Stromal cell of bone marrow (primary cell): ENCODE measurements at regions not wholly inside any gene's neighbourhood (a gene's known extent, or its start where the extent isn't known, plus 50 kb on each side); places are given as distances from the start of the nearest gene placed in this dataset.

Experiments
- DNase-seq: peaks from one replicate; pipeline ENCODE4 v3.0.0-alpha.2; 2012; ENCODE audit warnings: low read depth

DNA sequence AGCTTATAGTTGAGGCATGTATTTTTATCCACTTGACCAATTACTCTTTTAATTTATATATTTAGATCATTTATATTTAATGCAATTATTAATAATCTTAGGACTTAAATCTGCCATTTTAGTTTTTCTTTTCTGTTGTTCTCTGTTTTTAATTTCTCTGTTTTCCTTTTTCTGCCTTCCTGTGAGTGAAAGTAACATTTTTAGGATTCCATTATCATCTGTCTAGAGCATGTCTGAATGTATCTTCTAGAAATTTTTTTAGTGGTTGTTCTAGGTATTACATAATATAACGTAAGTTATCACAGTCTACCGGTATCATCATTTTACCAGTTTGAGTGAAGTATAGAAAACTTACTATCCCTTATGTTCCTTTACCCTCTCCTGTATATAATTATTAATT, 197.3 kb downstream of the UNC5CL start:
- no peak for DNase-seq

DNA sequence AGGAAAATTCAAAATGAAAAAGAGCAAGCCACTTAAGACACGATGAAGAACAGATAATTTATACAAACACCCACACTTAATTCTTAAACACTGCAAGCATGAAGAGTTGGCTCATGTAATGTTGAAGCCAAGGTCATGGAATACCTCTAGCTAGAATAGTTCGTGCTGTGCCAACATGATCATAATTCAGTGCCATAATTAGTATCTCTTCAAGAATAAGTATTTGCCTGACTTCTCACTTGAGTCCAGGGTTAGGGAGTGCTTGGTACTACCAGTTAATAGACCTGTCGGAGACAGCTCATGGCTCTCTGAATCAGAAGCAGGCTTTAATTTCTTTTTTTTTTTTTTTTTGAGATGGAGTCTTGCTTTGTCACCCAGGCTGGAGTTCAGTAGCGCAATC, 206.3 kb downstream of the UNC5CL start:
- no peak for DNase-seq

DNA sequence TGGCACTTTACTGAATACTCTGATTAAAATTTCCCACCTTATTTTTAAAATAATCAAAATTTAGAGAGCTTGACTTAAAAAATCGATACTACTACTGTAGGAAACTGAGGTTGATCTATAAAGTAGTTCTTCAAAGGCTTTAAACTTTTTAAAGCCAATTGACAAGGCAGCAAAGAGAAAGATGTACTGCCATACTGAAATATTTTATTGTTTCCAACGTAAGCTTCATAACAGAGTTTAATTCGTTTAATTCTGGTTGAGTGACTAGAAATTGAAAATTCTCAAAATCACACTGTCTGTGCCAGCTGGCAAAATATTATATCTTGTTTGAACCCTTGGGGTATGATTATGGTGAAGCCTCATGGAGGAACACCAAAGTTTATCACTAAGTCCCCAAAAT, 207.6 kb downstream of the UNC5CL start:
- DNase-seq, result no peak

DNA sequence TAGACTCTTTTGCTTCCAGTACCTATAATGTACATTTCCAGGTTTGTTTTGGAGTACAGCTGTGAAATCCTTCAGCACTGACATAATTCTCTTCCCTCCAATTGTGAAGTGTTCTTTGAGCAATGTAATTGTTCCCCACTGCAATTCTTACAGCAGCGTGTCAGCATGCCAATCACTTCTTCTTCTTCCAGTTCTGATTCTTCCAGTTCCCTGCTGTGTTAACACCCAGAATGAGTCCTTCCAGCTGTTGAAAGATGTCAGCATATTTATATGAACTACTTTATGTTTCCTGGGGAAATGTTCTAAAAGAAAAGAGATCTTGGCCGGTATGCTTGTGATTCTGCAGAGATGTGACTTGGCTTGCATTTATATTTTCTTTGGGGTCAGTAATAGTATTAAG, 213.9 kb downstream of the UNC5CL start:
- no peak for DNase-seq

DNA sequence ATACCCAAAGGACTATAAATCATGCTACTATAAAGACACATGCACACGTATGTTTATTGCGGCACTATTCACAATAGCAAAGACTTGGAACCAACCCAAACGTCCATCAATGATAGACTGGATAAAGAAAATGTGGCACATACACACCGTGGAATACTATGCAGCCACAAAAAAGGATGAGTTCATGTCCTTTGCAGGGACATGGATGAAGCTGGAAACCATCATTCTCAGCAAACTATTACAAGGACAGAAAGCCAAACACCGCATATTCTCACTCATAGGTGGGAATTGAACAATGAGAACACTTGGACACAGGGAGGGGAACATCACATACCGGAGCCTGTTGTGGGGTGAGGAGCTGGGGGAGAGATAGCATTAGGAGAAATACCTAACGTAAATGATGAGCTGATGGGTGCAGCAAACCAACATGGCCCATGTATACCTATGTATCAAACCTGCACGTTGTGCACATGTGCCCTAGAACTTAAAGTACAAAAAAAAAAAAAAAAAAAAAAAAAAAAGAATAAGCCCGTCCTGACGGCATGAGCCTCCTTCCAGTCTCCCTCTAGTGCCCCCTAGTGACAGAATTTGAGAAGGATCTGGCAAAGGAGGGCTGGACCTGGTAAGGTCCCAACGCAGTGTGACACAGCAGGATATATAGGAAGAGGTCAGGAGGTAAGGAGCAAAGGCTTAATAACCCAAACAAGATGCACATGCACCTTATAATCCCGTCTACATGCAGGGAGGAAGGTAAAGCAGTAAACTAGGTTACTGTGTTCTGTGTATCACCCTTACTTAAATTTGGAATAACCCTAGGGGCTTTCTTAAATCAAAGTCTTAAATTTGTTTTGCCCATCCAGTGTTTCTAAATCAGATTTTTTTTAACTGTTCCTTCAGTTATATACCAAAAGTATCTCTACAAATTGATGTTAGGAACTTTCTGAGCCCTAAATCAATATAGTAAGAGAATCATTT, 214.8 kb downstream of the UNC5CL start:
- peak; percentile 44 for DNase-seq

DNA sequence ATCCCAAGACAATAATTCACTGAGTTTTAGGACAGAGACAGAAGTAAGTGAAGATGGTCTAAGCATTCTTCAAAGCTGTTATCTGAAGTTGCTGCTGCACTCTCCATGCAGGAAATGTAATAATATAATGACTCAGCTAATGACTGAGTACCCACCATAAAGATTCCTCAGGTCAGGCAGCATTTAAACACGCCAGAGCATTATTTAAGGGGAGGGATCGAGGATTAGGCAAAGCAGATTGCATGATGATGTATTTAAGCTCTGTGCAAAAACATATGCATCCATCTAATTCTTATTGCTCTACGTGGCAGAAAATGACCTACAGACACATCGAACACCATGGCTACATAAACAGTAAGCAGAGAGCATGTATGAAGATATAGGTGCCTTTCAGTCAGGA, 216.4 kb downstream of the UNC5CL start:
- no peak for DNase-seq

DNA sequence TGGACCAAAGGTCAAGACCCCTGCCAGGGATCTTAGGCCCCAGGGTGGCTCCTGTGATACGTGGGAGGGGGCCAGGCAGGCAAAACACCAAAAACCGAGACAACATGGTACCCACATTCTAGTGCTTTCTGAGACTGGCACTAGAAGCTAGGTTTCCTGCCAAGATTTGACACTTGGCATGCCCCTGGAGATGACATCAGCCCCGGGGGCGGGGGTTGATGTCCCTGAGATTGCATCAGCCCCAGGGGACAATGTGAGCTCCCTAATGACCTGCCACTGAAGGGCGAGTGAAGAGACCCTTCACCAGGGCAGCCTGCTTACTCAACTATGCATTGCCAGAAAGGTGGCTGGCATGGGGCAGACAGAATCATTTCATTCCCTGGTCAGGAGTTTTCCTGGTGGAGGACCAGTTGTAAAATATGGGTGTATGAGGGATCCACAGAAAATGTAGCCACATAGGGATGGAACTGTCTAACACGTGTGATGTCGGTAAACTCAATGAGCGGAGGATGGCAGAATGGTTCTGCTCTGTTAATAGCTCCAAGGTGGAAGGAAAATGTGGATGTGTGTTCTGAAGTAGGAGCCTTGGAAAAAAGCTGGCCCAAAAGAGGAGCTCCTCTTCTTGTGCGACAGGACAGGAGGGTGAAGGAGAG, 219.7 kb downstream of the UNC5CL start:
- no peak for DNase-seq

DNA sequence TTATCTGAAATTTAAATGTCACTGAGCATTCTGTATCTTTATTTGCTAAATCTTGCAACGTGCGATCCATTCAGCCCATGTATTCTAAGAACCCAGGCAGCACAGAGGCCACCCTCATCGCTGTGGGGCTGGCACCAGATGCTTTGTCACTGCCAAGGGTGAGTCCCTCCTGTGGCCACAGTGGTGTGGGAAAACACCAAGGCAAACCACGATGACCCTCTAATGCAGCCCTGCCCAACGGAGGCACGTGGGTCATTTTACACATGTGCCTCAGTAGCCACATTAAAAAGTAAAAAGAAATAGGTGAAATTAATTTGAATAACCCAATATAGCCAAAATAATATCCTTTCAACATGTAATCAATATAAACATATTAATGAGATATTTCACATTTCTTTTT, 221.7 kb downstream of the UNC5CL start:
- DNase-seq, result no peak

DNA sequence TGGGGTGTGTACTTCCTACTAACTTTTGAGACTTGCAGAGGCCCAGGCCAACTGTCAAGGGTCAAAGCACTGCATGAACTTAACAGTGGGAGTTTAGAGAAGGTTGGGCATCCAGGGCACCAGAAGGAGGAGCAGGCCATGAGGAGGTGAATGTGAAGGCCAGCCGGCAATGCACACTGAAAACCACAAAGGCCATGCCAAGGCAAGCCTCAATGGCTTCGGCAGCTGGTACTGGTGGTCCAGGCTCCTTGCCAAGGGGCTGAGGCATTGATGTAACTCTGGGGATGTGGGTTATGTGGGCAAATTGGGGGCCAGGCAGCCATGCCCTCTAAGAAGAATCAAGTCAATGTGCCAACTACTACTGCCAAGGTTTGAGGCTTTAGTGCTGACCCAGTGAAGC, 222.4 kb downstream of the UNC5CL start:
- no peak for DNase-seq

DNA sequence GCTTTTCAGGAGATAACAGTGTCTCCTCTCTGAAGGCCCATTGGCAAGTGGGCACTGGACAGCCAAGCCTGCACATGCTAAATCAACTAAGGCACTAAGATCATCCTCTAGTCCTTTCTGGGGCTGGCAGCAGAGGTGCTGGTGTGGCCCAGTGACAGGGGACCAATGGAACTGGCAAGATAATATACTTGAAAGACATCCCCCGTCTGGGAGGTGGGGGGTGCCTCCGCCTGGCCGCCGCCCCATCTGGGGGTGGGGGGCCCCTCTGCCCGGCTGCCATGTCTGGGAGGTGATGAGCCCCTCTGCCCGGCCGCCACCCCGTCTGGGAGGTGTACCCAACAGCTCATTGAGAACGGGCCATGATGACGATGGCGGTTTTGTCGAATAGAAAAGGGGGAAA, 223.3 kb downstream of the UNC5CL start:
- no peak for DNase-seq

DNA sequence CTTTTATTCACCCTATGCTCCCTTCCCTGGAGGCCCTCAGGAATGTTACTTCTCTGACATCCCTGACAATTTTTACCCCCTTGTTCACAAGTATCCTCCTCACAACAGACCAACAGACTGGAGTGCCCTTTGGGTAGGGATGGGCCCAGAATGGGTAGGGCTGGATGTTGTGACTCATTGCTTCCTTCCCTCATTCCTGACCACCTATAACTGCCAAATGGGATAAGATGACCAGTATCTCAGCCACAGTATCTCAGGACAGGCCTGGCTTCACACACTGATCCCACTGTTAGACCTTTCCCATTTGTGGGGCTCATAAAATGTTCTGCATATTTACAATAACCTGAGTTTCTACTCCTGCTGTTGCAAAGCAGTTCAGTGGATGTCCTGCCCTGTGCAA, 223.0 kb upstream of the LRFN2 start:
- no peak for DNase-seq

DNA sequence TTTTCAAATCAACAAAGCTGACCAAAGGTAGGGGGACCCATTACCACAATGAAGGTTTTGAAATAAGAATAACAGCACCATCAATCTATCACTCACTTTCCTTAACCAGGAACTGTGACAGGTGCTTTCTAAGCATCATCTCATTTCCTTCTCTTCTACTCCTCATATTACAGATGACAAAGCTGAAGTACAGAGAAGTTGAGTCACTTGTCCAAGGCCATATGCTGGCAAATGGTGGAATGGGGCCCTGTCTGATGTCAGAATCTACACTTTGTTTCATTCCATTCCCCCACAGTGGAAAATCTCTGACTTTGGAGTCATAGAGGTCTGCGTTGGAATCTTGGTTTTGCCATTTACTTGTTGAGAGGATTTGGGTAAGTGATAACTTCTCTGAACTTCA, 222.5 kb upstream of the LRFN2 start:
- DNase-seq, result no peak

DNA sequence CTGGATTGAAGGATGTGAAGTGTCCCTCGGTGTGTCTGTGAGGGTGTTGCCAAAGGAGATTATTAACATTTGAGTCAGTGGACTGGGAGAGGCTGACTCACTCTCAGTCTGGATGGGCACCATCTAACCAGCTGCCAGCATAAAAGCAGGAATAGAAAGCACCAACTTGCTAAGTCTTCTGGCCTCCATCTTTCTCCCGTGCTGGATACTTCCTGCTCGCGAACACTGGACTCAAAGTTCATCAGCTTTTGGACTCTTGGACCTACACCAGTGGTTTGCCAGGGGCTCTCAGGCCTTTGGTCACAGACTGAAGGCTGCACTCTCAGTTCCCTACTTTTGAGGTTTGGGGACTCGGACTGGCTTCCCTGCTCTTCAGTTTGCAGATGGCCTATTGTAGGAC, 220.3 kb upstream of the LRFN2 start:
- DNase-seq, result peak; percentile 30

DNA sequence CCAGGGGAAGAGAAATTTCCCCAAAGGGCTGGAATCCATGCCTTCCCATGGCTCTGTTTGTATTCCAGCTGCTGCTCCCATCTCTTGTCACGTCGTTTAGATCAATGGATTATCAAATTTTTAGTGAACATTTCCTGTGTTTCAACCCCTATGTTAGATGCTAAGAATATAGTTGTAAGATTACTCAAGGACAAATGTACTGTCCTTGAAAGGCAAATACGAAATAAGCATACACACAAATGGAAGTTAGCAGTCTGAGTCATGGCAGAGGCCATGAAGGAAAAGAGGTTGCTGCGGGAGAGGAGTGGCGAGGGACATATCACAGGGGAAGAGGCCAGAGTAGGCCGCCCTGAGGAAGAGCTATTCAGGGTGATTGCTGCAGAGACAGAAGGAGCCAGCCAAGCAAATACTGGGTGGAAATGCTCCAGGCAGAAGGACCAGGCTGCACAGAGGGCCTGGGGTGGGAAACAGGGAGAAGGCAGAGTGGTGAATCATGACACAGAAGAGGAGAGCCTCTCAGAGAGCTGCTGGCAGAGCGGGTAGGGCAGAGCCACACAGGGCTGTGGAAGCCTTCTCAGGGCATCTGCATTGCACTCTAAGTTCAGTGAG, 219.2 kb upstream of the LRFN2 start:
- DNase-seq, result no peak

DNA sequence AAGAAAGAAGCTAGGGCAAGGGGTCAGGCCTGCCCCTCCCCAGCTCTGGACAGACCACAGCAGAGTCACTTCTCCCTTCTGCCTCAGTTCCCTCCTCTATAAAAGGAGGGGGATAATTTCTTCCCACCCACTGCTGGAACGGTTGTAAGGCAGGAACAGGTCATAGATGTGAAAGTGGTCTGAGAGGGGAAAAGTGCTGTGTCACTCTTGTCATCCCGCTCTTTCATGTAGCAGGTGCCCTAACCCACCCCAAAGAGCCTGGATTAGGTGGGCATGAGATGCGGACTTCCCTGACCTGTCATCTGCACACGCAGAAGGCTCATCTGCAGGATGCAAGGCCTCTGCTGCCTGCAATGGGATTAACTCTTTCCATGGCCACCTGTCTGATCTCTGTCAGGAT, 218.2 kb upstream of the LRFN2 start:
- DNase-seq, result no peak

DNA sequence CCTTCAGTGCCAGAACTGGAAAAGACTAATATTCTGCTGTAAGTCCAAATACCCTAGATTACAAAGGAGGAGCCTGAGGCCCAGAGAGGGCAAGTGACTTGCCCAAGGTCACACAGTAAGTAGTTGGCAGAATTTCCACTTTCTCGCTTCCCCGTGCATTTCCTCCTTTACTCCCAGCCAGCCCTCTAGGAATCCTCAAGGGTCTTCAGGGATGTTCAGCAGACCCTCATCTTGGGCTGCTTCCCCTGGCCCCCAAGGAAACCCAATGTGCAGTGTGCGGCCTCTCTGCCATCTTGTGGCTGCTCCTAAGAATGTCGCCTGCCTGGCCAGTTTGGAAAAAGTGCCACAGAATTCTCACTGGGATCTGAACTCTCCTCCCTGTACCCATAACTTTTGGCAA, 217.7 kb upstream of the LRFN2 start:
- DNase-seq, result no peak

DNA sequence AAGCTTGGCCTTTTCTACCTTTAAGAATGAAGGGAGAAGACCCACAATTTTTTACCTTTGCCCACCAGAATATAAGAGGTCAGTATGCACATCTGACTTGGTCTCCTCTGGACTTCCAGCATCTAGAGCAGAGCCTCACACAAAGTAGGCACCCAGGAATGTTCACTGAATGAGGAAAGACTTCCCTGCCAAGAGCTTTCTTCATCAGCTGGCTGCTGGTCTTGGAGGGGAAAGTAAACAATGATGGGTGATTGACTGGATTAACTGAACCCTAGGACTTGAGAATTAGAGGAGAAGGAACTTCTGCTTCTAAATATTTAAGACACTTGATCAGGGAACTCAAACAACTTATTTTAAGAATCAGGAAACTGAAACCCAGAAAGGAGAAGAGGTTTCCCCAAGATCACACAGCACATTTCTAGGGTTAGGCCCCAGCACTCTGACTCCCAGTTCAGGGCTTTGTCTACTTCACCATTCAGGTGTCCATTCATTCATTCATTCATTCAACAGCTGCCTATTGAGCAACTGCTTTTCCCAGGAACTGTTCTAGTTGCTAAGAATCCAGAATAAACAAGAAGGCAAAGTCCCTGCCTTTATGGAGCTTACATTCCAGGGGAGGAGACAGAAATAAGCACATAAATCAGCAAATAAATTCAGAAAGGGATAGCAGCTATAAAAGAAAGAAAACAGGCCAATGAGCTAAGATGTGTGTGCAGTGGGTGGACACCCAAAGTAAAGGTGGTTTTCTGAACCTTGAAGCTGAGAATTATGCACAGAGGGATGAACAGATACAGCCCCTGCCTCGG, 216.9 kb upstream of the LRFN2 start:
- no peak for DNase-seq

DNA sequence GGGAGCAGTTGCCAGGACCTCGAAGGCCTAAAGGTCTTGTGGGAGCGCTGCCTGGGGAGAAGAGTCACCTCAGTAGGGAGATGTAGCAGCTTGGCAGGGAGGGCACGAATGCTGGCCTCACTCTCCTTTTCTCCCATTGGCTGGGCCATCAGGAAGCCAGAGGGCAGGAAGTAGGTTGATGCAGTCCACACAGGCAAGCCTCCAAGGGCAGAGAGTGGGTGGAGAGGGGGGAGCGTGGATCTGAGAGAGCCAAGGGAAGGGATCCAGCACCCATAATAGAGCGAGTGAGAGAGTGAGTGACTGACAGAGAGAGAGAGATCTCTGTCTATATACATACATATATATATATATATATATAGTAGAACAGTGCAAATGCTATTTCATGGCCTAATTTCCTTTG, 215.3 kb upstream of the LRFN2 start:
- DNase-seq, result no peak

DNA sequence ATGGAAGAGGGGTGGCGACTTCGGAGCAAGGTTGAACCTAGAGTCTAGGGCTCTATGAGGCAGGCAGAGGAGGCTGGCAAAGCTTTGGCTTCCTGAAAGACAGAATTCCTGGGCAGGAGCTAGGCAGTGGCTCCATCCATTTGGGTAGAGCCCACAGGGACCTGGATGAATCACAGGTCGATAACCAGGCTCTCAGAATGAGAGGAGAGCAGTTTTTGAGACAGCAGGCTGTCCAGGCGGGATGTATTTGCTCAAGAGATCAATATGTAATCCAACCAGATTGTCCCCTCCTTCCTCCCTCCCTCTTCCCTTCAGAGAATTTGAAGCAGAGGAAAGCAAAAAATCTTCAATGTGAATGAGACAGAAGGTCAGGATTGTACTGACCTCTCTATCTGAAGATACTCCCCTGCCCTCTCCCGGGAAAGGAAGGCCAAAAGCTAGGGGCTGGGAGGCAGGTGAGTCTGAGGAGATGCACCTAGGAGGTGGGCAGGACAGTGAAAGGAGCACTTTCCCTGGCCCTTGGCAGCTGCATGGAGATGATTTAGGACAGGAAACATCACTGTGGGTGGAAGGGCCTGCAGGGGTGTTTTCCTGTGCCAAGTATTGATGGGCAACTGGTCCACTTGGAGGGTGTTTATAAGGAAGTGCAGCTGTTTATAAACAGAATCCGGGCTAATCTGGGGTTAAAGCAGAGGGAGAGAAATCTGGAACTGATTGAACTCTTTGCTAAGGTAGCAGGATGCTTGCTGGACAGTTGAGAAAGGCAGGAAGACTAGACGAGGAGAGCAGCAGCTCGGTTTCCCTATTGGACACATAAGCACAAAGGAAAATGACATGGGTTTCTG, 212.4 kb upstream of the LRFN2 start:
- DNase-seq, result no peak

DNA sequence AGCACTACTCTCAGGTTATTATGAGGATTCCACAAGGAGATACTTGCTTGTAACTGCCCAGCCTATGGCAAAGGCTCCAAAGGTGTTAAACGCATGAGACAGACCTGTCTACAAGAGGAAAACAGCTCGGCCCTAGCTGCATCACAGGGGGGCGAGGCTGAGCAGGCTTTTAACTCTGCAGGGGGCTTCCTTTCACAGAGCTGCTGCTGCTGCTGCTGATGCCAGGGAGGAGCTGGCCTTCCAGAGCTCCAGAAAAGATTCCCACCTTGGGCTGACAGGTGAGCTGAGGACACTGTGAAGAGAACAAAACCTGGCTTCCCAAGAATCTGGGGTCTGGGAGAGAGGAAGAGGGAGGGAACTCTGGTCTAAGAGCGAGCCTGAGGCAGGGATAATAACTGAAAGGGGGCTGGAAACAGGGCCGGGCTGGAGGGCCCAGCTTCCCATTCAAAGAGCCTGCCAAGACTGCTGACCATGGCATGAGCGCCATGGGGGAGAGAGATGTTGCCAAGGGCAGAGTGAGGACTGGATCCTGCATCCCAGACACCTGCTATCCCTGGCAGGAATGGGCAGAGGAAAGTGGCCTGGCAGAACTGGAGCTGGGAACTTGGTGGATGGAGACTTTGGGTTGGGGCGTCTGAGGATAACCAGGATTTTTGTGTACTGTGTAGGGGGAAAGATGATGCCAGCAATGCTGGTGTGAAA, 211.1 kb upstream of the LRFN2 start:
- no peak for DNase-seq
